K562 (cell line): ENCODE measurements at regions not wholly inside any gene's neighbourhood (a gene's known extent, or its start where the extent isn't known, plus 50 kb on each side); places are given as distances from the start of the nearest gene placed in this dataset.

Experiments
- ATAC-seq: fragments of 200-7000 bp; cut with Tn5 transposase; 3 replicates; pipeline ENCODE4 v1.9.1; 2020; ENCODE audit warnings: moderate library complexity
- BruUV-seq: library from RNA; stranded (reverse); fragments of 400-500 nt; replicated peaks from 2 replicates; lab custom pipeline; 2021; lab: Mats Ljungman, UMichigan
- CTCF ChIA-PET: fragments of 300-600 bp; formaldehyde crosslinking; extraction: SDS; loops from one replicate; lab custom pipeline; 2021; ENCODE audit warnings: low intra/inter-chr PET ratio; lab: Yijun Ruan, JAX
- POLR2A ChIA-PET: fragments of 300-600, 350-650 bp; sonication (Branson Sonifier 250); formaldehyde crosslinking; extraction: SDS; loops from one replicate; lab custom pipeline; 2021; ENCODE audit warnings: antibody characterized with exemption, inconsistent platforms; lab: Yijun Ruan, JAX
- DNase-seq, 4 experiments: peaks; one replicate each; pipeline versions ENCODE4 v3.0.0 to v3.0.0-alpha.2; 2011 to 2018; ENCODE audit warnings: low spot score in 3 of 4, mixed read lengths in 3 of 4; ENCODE audit errors: extremely low read depth in 1 of 4
- FAIRE-seq: peaks from 2 replicates; lab custom pipeline; 2011; peaks lifted over from hg19 to GRCh38; lab: Jason Lieb, UNC
- H2AFZ ChIP-seq: 2 replicates; pipeline ENCODE4 v1.6.0; 2011; ENCODE audit warnings: low read depth, low read length, control low read depth, inconsistent platforms
- H3K27ac ChIP-seq: fragments of 200-600 bp; 3 replicates; pipeline ENCODE4 v1.8.0; 2011; ENCODE audit warnings: low read depth, mild to moderate bottlenecking, control low read depth, inconsistent platforms, low read length, moderate library complexity, mixed read lengths; ENCODE audit errors: extremely low read depth
- H3K27me3 ChIP-seq, 2 experiments: fragments of 300-600 bp in 1 of 2; 2 replicates in 1 of 2; 3 replicates in 1 of 2; pipeline versions ENCODE4 v1.6.0 to v1.8.0; 2011; ENCODE audit warnings: inconsistent platforms in 2 of 2, low read length in 2 of 2, mild to moderate bottlenecking in 1 of 2, mixed read lengths in 1 of 2, moderate library complexity in 1 of 2; ENCODE audit not compliant: control insufficient read depth in 2 of 2, insufficient read depth in 2 of 2
- H3K36me3 ChIP-seq: fragments of 300-600 bp; 3 replicates; pipeline ENCODE4 v1.8.0; 2011; ENCODE audit warnings: mild to moderate bottlenecking, low read length, inconsistent platforms; ENCODE audit not compliant: control insufficient read depth, insufficient read depth
- H3K4me1 ChIP-seq, 2 experiments: fragments of 200-600 bp in 1 of 2; replicated peaks in 1 of 2; 2 replicates in 1 of 2; 3 replicates in 1 of 2; pipeline versions ENCODE4 v1.5.1 to v1.8.0; 2011; ENCODE audit warnings: inconsistent platforms in 2 of 2, low read length in 2 of 2, mild to moderate bottlenecking in 1 of 2, mixed read lengths in 1 of 2, moderate library complexity in 1 of 2; ENCODE audit not compliant: control insufficient read depth in 2 of 2, insufficient read depth in 2 of 2
- H3K4me2 ChIP-seq: 2 replicates; pipeline ENCODE4 v1.6.1; 2011; ENCODE audit warnings: low read length, control low read depth, inconsistent platforms, mixed read lengths; ENCODE audit not compliant: insufficient read depth
- H3K4me3 ChIP-seq: fragments of 200-600 bp; sonication (generic), shearing (Covaris generic); 2 replicates; pipeline ENCODE4 v1.5.1; 2016; ENCODE audit warnings: control low read depth, inconsistent platforms
- H3K79me2 ChIP-seq: fragments of 200-600 bp; 3 replicates; pipeline ENCODE4 v1.8.0; 2011; ENCODE audit warnings: low read length, inconsistent platforms; ENCODE audit not compliant: control insufficient read depth, insufficient read depth
- H3K9ac ChIP-seq, 2 experiments: 2 replicates each; pipeline versions ENCODE4 v1.6.0 to v1.6.1; 2011; ENCODE audit warnings: low read depth in 2 of 2, low read length in 2 of 2, control low read depth in 1 of 2, inconsistent platforms in 1 of 2, mild to moderate bottlenecking in 1 of 2, mixed read lengths in 1 of 2; ENCODE audit not compliant: insufficient read depth in 1 of 2
- H3K9me1 ChIP-seq: one replicate; pipeline ENCODE4 v1.6.0; 2011; ENCODE audit warnings: inconsistent platforms, mild to moderate bottlenecking, low read length, moderate library complexity; ENCODE audit not compliant: control insufficient read depth, insufficient read depth
- H3K9me3 ChIP-seq: replicated peaks from 2 replicates; pipeline ENCODE4 v1.5.1; 2011; ENCODE audit warnings: low read depth, low read length, inconsistent platforms; ENCODE audit not compliant: control insufficient read depth, insufficient read depth
- H4K20me1 ChIP-seq: replicated peaks from 2 replicates; pipeline ENCODE4 v1.6.1; 2011; ENCODE audit warnings: low read length, inconsistent platforms, mixed read lengths; ENCODE audit not compliant: control insufficient read depth, insufficient read depth
- CBX2 ChIP-seq: fragments of 200-600 bp; sonication (generic); IDR thresholded peaks from one replicate; pipeline ENCODE4 v1.6.1; 2012; ENCODE audit warnings: mild to moderate bottlenecking, low read length, inconsistent platforms; ENCODE audit not compliant: insufficient read depth, poor library complexity, severe bottlenecking
- CHAMP1 ChIP-seq: fragments of 450-650 bp; IDR thresholded peaks from 2 replicates; pipeline ENCODE4 v1.6.1; 2016; ENCODE audit warnings: mild to moderate bottlenecking
- ELF1 ChIP-seq: fragments of 200-800 bp; sonication (Bioruptor generic); IDR thresholded peaks from 2 replicates; pipeline ENCODE4 v1.6.1; 2016; ENCODE audit warnings: missing genetic modification characterization, missing compliant biosample characterization
- NFATC3 ChIP-seq: fragments of 450-650 bp; IDR thresholded peaks from 2 replicates; pipeline ENCODE4 v1.6.1; 2017; ENCODE audit warnings: mild to moderate bottlenecking
- OTX1 ChIP-seq: fragments of 450-650 bp; formaldehyde crosslinking; IDR thresholded peaks from 2 replicates; pipeline ENCODE4 v1.4.0; 2022; ENCODE audit warnings: mild to moderate bottlenecking
- SAFB ChIP-seq: fragments of 200-400 bp; formaldehyde crosslinking; IDR thresholded peaks from 2 replicates; pipeline ENCODE4 v1.6.1; 2017; ENCODE audit warnings: low read depth, low read length, borderline replicate concordance
- WGBS: fragments of 100-300 bp; shearing (Covaris generic); methylation state at CpG from one replicate; pipeline ENCODE4 v1.1.6; 2016; ENCODE audit warnings: low coverage, mixed read lengths; ENCODE audit not compliant: insufficient coverage; ENCODE audit errors: missing lambda C conversion rate; 5-methylcytosine and 5-hydroxymethylcytosine counted together
- in situ Hi-C: fragments of 300-500 bp; cut with MboI; formaldehyde crosslinking; loops from 4 replicates; pipeline ENCODE4 v1.15.0; 2018; ENCODE audit warnings: inconsistent platforms, mixed read lengths
- intact Hi-C: fragments of 100-400 bp; cut with micrococcal nuclease; formaldehyde crosslinking; loops from 2 replicates; pipeline ENCODE4 v1.14.2; 2022
- TF ChIP-seq, protein P1 (sequence below): sonication (generic); IDR thresholded peaks from 2 replicates; pipeline ENCODE4 v1.6.1; 2016
- TF ChIP-seq, protein P2 (sequence below): fragments of 450-650 bp; IDR thresholded peaks from 2 replicates; pipeline ENCODE4 v1.6.1; 2016; ENCODE audit warnings: borderline replicate concordance
- TF ChIP-seq, protein P3 (sequence below), 2 experiments: fragments of 450-650 bp in 1 of 2; sonication (generic) in 1 of 2; formaldehyde crosslinking; conservative IDR thresholded peaks; 2 replicates each; pipeline versions ENCODE4 v1.4.0 to v1.8.1; 2020 to 2022; ENCODE audit warnings: mild to moderate bottlenecking in 1 of 2, missing genetic modification reagents in 1 of 2

DNA sequence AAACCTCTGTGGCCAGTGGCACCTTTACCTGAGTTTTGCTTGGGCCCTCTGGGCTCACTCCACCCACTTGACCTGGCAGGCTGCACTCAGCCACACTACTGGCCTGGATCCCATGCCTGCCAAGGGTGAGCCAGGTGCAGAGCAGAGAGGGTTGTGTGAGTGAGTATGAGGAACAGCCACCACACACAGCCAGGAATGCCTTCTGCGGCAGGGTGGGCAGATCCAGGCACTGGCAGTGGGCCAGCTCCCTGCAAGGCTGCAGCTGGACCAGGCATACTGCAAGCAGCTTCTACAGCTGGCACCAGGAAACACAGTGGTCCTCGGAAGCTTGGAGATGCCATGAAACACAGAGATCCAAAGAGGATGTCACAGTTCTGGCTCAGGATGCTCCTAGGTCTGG lies 570.1 kb upstream of the ACTRT1 start (continued):
- no peak for TF ChIP-seq SAFB
- TF ChIP-seq, all 486 proteins: peak for 0

- Histone ChIP-seq H2AFZ (no peak overlapping the region), H3K4me3 (no peak overlapping the region), H3K27me3 (no peaks in the 10 kb centered on the region), H3K9ac (no peak overlapping the region), H3K27ac (no peak overlapping the region), H3K9me3 (no peaks in the 10 kb centered on the region), H4K20me1 (no peaks in the 10 kb centered on the region), H3K79me2 (no peaks in the 10 kb centered on the region), H3K36me3 (no peaks in the 10 kb centered on the region), H3K4me2 (no peak overlapping the region), H3K4me1 (no peaks in the 10 kb centered on the region), H3K9me1 (no peaks in the 10 kb centered on the region)
- in situ Hi-C loops, result no loop called here
- ATAC-seq, result no peak
- FAIRE-seq, result no peak
- BruUV-seq, result no TSS peak
- WGBS, result 4% methylated on average over 3 of the region's 3 CpGs
- intact Hi-C loops, result no loop called here
- ChIA-PET POLR2A (no interaction called here), CTCF (no interaction called here)
- DNase-seq, result no peak
- TF ChIP-seq CBX2, result no peak
- TF ChIP-seq, protein P1, sequence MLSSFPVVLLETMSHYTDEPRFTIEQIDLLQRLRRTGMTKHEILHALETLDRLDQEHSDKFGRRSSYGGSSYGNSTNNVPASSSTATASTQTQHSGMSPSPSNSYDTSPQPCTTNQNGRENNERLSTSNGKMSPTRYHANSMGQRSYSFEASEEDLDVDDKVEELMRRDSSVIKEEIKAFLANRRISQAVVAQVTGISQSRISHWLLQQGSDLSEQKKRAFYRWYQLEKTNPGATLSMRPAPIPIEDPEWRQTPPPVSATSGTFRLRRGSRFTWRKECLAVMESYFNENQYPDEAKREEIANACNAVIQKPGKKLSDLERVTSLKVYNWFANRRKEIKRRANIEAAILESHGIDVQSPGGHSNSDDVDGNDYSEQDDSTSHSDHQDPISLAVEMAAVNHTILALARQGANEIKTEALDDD, result no peak
Measured at GRCh38 chrX:128619490-128619889, 567.3 kb upstream of the ACTRT1 start.

DNA sequence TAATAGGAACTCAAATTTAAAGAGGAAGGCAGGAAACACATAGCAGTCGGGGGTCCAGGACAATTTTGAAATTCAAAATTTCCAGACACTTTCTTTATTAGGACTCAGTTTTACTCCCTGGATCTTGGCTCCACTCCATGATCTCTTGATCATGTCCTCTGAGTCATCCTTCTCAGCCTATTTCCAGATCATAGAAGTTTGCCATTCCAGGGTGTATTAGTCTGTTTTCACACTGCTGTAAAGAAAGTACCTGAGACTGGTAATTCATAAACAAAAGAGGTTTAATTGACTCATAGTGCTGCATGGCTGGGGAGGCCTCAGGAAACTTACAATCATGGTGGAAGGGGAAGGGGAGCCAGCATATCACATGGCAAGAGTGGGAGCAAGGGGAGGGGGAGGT lies 564.7 kb upstream of the ACTRT1 start:
- POLR2A ChIA-PET, result no interaction called here
- no TSS peak for BruUV-seq
- TF ChIP-seq CHAMP1 (no peak), ELF1 (no peak), OTX1 (CRISPR knock-in tag) (no peak), NFATC3 (no peak)
- TF ChIP-seq, protein P2, sequence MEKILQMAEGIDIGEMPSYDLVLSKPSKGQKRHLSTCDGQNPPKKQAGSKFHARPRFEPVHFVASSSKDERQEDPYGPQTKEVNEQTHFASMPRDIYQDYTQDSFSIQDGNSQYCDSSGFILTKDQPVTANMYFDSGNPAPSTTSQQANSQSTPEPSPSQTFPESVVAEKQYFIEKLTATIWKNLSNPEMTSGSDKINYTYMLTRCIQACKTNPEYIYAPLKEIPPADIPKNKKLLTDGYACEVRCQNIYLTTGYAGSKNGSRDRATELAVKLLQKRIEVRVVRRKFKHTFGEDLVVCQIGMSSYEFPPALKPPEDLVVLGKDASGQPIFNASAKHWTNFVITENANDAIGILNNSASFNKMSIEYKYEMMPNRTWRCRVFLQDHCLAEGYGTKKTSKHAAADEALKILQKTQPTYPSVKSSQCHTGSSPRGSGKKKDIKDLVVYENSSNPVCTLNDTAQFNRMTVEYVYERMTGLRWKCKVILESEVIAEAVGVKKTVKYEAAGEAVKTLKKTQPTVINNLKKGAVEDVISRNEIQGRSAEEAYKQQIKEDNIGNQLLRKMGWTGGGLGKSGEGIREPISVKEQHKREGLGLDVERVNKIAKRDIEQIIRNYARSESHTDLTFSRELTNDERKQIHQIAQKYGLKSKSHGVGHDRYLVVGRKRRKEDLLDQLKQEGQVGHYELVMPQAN, result no peak
- TF ChIP-seq, protein P3, sequence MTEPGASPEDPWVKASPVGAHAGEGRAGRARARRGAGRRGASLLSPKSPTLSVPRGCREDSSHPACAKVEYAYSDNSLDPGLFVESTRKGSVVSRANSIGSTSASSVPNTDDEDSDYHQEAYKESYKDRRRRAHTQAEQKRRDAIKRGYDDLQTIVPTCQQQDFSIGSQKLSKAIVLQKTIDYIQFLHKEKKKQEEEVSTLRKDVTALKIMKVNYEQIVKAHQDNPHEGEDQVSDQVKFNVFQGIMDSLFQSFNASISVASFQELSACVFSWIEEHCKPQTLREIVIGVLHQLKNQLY (CRISPR knock-in tag; conservative IDR thresholded peaks at IDR 0.05), result no peak

More for the DNA sequence above, 564.7 kb upstream of the ACTRT1 start:
- in situ Hi-C loops (no loop called here), intact Hi-C loops (no loop called here)
- no peak overlapping the region for H3K4me3 ChIP-seq
- no peaks in the 10 kb centered on the region for H3K36me3 ChIP-seq
- no peak overlapping the region for H2AFZ ChIP-seq
- DNase-seq, result no peak
- no peaks in the 10 kb centered on the region for H3K79me2 ChIP-seq
- FAIRE-seq, result no peak
- CTCF ChIA-PET, result no interaction called here
- H4K20me1 ChIP-seq, result no peaks in the 10 kb centered on the region
- H3K4me1 ChIP-seq, result no peaks in the 10 kb centered on the region
- no peak overlapping the region for H3K4me2 ChIP-seq
- H3K9ac ChIP-seq, result no peak overlapping the region
- ATAC-seq, result no peak
- WGBS, result no CpG with 5 or more reads among the region's 1 CpG
- H3K27me3 ChIP-seq, result no peaks in the 10 kb centered on the region
- H3K9me3 ChIP-seq, result no peaks in the 10 kb centered on the region
- H3K27ac ChIP-seq, result no peak overlapping the region
- H3K9me1 ChIP-seq, result no peaks in the 10 kb centered on the region
